Renal pelvis (tissue), 1 donor: ENCODE measurements at regions not wholly inside any gene's neighbourhood (a gene's known extent, or its start where the extent isn't known, plus 50 kb on each side); places are given as distances from the start of the nearest gene placed in this dataset.
A peak's percentile ranks its signal among the peaks of the same experiment; 100 is the strongest.

Experiments
- DNase-seq: peaks from one replicate; pipeline ENCODE4 v3.0.0-alpha.2; 2013

DNA sequence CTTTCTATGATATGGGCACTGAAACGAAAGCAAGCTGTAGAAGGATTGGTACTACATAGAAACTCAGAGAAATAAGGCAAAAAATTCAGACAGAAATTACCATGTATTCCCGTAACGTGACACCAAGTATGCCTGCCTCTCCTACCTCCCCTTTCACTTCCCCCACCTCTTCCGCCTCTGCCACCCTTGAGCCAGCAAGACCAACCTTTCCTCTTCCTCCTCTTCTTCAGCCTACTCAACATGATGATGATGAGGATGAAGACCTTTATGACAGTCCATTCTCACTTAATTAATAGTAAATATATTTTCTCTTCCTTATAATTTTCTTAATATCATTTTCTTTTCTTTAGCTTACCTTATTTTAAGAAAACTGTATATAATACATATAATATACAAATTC is 188.1 kb upstream of the VGLL2 start:
- no peak for DNase-seq

DNA sequence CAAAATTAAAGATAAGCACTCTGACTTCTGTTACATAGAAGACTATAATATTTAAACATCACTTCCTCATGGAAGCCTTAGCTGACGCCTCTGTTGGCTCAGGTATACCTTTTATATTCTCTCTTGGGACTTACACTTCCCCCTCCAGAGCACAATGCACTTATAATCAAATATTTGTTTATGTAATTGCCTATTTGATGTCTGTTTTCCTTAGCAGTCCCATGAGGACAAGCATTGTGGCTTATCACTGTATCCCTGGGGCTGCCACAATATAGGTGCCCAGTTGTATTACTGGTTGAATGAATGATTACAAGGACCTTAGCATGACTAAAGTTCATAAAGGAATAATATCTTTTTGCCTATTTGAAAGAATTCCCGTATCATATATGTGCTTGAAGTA is 186.7 kb upstream of the VGLL2 start:
- no peak for DNase-seq

DNA sequence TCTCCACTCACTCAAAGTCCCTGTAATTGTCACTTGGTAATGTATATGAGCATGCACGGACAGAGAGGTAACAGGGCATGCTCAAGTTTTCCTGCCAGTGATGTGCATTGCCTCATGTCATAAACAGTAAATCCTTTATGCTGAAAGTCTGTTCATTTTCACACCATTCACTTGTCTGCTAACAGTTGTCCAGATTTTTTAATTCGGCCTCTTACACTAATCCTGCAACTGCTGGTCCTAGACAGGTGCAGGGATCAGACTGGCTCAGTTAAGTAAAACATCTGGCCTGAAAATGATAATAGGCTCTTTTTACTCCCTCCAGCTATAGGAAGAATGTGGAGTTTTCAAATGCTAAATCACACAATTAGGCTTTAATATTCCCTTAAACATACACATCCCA is 185.4 kb upstream of the VGLL2 start:
- DNase-seq, result no peak

DNA sequence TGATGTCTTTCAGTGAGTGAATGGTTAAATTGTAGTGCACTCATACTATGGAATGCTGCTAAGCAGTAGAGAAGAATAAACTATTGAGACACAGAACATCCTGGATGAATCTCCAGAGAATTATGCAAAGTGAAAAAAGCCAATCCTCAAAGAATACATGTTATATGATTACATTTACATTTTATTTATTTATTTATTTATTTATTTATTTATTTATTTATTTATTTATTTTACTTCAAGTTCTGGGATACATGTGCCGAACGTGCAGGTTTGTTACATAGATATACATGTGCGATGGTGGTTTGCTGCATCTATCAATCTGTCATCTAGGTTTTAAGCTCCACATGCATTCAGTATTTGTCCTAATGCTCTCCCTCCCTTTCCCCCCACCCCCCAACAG is 175.8 kb upstream of the VGLL2 start:
- no peak for DNase-seq

DNA sequence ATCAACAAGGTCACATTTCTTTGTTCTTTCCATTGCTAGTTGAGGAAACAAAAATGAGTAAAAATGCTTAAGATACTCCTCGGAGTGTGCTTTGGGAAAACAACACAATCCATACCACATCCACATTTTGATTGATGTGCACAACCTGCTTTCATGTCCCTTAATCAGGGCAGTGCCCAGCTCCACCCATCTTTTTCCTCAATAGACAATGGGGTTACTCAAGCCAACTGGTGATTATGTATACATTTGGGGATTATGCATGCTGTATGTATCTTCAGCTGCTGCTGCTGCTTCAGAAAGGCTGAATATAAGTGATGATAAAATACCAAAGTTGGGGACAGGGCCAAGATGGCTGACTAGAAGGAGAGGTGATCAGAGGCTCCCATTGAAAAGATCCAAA is 155.2 kb upstream of the VGLL2 start:
- DNase-seq, result no peak

DNA sequence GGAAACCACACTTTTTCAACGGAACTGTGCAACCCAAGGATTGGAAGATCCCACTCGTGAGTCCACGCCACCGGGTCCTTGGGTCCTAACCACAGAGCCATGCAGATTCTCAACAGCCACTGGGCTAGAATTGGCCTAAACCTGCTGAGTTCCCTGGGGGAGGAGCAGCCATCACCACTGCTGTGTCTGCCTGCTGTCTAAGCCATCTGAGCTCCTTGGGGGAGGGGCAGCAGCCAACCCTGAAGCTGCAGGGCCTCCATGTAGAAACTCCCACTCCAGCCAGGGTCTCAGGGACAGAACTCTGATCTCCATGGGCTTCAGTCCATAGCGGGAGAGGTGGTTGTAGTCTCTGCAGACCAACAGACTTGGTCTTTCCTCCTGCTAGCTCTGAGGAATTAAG is 154.6 kb upstream of the VGLL2 start:
- no peak for DNase-seq

DNA sequence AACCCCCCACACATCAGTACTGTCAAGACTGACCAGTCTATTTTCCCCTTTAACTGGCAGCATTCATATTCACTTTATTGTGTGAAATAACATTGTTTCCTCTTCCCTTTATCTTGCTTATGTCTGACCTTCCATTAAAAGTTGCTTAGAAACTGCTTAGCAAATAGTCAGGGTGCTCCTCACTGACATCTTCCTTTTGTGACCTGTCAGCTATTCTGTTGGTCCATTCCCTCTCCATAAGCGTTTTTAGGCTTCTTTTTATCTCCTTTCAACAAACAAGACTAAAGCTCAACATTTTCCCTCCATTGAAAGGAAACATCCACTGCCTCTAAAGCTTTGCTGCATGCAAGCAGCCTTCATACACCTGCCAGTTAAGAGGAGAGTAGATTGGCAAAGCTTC is 147.7 kb upstream of the VGLL2 start:
- DNase-seq, result no peak

DNA sequence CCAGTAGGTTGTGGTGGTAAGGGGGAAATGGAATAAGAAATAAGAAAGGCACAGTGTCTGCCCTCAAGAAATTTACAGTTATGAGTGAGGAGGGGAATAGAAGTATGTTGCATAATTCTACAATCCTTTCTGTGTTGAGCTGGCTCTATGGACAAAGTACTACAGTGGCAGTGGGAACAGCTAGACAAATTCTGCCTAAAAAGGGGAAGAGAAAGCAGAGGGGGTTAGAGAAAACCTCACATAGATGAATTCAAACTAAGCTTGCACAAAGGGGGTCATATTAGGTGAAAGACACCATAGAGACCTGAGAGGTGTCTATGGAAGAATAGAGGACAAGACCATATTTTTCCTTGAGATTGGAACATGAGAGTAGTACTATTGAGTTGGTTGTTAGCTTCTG is 146.9 kb upstream of the VGLL2 start:
- DNase-seq, result no peak

DNA sequence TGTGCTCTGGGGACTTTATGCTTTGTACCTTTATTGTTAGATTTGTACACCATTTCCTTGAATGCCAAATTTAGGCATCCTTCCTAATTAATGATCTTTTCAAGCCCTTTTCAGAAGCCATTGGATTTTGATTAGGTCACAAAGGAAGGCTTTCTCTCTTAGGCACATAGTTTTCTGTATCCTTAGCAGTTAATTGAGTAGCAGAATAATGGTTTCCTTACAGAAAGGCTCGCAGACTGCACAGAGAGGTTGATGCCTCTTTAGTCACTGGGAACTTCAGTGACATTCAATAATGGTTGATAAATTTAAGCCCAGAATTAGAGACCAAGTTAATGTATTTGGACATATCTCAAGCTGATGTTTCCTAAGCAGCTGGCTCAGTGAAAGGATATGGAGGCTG is 139.1 kb upstream of the VGLL2 start:
- no peak for DNase-seq

DNA sequence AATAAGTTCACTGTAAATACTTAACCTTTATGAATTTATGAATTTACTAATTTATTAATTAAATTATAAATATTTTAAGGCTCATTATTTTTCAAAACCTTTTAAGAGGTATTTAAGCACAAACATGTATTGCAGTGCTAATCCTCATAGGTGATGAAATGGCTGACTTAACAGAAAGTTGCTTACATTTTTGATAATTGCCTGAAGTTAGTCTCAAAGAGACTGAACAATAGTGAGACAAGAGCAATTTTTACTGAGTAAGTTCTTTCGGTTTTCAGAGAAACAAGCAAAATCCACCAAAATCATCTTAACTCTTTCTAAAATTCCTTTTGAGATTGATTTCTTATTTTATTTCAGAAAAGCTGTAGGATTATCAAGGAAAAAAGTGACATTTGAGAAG is 137.3 kb upstream of the VGLL2 start:
- DNase-seq, result no peak

DNA sequence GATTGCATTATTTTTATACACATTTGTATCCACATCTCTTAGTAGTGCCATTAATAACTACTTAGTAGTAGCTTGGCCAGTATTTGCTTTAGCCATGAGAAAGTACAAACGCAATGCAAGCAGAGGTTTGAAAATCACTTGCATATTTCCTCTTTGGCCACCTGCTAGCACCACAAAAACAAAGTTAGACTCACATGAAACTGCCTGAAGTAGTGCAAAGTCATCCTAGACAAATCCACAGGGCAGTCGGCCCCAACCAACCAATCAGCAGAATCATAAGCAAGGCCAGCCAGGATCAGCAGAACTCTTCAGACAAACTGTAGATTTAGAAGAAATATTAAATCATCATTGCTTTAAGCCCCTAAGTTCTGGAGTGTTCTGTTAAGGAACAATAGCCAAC is 135.2 kb upstream of the VGLL2 start:
- no peak for DNase-seq

DNA sequence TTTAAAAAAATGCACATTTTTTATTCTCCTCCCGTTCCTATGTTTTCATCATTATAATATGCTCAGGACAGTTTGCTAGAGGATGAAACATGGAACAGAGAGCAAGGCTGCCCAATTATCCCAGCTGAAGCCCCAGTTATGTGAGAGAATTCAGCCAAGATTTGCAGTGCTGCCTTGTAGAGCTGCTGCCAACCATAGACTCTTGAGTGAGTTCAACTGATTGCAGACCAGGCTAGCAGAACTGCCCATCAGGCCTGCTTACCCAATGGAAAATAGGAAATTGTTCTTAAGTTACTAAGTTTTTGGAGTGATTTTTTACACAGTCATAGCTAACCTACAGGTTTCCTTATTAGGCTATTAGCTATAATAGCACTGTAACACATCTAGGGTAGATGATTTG is 128.7 kb upstream of the VGLL2 start:
- no peak for DNase-seq

DNA sequence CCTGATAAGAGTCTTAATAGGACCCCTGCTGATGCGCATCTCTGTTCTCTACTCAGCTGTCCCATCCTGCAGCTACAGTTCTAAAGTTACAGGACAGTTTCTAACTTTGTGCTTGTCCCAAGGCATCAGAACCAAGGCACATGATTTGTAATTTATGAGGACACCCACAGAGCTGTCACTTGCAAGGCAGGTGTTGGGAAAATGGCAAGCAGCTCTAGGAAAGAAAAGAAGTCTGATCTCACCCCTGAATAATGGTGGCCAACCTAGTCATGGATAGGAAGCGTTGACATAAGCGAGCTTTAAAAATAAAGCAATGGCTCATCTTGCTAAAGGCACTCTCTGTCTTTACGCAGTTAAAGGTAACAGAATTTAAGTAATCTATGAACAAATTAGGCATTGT is 127.6 kb upstream of the VGLL2 start:
- no peak for DNase-seq

DNA sequence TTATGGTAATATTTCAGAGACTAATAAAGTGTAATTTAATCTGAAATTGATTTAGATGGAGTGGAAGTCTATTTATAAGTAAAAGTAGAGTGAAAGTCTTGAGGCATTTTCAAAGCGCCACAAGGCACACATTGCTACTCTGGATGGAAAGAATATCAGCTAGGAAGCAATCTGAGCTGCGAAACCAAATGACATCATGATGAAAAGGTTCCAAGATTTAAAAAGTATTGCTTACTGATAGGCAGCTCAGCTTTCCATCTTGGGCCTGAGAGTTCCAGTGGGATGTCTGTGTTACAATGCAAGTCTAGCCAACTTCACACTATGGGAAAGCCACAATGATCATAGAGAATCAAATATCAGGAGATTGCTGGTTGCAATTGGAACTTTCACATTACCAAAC is 126.9 kb upstream of the VGLL2 start:
- DNase-seq, result no peak

DNA sequence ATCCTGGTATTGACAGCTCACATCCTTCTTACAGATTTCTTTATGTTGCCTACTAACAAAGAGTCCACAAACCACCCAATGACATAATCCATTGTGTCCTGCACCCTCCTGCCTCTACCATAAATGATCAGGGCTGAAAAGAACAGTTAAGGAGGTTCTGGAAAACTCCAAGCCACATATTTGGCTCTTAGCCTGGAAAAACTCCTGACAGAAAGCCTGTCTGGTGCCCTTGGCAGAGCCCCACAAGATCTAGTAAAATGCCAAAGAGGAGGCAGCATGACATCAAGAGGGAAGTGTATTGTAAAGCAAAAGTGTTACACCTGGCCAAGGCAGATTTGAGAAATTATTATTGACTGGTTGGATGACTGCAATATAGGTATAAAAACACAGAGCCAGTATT is 126.4 kb upstream of the VGLL2 start:
- DNase-seq, result no peak

DNA sequence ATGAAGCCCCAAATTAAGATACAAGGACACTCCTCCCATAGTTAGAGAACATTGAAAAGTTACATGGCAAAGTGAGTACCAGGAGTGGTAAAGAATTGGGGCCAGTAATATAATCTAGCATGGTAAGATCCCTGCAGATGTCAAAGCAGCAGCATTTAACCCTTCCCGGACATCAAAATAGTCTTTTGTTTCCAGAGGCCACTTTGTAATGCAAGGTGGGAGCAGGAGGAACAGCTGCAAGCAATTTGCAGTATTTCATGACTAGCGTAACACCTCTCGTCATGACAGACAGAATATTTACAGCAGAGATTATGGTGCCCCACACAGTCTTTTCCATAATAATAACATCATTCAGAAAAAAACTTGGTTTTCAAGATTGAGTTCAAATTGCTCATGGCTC is 123.2 kb upstream of the VGLL2 start:
- no peak for DNase-seq

DNA sequence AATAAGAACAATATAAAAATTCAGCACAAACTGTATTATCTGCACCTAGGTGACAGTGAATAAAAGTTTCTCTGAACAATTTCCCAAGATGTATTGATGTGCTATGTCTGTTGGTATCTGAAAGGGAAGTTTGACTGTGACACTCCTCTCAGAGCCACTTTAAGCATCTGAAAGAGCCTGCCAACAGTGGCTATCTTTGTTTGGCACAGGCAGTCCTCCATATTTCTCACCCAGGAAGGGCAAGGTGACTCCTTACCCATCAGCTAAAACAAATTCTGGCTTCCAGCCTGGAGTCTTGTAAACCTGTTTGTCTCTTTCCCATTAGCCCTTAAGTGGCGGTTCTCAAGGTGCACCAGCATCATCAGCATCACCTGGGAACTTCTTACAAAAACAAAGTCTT is 122.4 kb upstream of the VGLL2 start:
- no peak for DNase-seq

DNA sequence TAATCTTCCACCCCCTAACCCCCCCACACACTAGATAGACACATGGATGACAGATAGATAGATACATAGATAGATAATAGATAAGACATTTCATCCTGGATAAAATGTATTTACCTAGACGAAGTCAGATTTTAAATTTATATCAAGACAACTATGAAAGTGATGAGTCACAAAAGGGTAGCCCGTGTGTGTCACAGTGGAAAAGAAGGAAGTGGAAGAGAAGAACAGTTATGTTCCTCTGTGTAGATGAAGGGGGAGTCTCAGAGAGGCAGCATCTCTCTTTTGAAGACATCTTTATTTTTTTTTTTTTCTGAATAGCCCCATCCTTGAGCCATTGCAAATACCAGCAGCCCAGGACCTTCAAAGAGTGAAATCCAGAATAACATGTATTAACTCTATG is 121.7 kb upstream of the VGLL2 start:
- DNase-seq, result no peak

DNA sequence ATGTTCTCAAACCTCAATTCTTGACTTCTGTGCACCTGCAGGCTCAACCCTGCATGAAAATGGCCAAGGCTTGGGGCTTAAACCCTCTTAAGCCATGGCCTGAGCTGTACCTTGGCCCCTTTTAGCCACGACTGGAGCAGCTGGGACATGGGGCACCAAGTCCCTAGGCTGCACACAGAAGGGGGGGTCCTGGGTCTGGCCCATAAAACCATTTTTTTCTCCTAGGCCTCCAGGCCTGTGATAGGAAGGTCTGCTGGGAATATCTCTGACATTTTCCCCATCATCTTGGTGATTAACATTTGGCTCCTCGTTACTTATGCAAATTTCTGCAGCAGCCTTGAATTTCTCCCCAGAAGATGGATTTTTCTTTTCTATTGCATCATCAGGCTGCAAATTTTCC is 119.4 kb upstream of the VGLL2 start:
- no peak for DNase-seq

DNA sequence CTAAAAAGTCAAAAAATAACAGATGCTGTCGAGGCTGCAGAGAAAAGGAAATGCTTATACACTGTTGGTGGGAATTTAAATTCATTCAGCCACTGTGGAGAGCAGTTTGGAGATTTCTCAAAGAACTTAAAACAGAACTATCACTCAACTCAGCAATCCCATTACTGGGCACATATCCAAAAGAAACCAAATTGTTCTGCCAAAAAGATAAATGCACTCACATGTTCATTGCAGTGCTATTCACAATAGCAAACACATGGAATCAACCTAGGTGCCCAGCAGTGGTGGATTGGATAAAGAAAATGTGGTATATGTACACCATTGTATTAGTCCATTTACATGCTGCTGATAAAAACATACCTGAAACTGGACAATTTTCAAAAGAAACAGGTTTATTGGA is 116.0 kb upstream of the VGLL2 start:
- DNase-seq, result no peak

DNA sequence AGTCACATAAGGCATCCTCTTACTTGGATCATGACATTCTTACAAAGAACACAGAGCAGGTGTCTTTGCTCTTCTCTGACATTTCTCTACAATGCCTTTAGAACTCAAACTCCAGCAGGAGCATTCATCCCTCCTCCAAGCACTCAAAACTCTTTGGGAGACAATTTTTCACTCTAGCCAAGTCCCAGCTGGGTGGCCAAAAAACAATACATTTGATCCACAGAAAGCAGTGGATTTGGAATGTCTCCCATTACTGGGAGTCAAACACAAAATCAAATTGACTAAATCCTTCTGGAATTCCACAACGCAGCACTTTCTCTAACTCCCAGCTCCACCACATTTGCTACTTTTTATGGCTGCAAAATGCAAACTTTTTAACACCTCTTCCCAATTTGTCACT is 108.6 kb upstream of the VGLL2 start:
- DNase-seq, result peak; percentile 16

DNA sequence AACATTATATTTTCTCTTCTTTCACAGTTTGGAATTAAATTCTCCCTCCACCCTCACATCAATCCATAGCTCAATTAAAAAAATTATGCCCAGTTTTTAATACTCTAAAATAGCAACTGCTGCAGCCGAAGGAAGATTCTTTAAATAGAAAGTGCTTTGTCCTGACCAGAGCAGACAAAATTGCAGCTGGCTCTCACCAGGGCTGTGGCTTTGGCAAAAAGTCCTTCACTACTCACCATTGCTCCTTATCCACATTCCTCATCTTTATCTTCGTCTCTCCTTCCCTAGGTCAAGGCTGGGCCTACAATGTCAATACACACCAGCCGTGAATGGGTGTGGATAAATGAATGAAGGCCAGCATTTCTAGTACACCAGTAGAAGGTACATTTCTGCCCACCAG is 107.9 kb upstream of the VGLL2 start:
- DNase-seq, result no peak

DNA sequence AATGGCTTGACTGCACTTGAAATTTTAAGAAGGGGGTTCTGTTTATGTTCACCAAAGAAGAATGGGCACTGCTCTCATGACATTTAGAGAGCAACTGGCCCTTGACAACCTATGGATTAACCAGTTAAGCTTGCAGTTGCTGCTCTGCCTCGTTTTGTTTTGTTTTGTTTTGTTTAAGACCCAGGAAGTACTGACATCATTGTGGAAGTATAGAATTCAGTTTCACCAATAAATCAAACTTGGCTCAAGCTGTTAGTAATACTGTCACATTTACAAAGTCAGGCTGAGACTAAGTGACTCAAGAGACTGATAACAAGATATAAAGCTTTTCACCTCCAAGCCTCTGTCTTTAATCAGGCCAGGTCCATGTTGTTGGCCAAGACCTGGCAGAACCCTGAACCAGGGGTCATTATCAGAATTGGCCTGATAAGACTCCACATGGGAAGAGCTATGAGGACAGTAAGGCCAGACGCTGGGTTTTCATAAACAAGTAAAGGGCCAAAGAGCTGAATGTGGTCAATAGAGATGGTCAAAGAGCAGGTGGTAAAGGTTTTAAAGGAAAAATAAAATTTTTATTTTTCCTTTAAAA is 99.4 kb upstream of the VGLL2 start:
- DNase-seq, result peak; percentile 31

DNA sequence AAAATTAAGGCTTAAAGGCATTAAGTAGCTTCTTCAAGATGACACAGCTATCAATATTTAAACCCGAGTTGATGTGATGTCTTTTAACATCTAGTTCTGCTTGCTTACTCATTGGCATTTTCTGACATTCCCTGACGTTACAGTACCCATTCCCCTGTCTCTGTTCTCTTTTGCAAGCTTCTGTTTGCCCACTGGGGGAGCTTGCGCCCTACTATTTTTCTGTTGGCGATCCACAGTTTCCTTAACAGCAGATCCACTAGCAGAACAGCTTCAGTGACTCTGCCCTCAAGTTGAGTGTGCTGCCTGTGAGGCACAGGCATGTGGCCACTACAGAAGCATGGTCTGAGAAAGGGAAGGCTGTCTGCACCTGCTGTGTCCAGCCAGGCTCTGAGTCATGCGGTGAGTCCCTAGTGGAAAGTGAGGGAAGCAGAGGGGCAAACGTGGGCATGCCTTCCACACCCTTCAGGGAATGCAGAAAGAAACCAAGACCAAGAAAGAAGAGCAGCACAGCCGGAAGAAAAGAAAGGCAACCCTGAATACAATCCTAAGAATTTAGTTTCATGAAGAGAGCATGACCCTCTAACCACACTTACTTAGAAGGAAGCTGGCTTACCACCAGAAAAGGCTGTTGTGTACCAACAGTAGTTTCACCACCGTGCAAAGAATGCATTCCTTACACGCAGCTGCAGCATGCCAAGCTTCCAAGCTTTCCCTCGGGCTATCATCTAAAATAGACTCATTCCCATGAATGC is 97.7 kb upstream of the VGLL2 start:
- DNase-seq, result no peak
